Trophoblast cell (in vitro differentiated cells and primary cell): ENCODE measurements at regions not wholly inside any gene's neighbourhood (a gene's known extent, or its start where the extent isn't known, plus 50 kb on each side); places are given as distances from the start of the nearest gene placed in this dataset.

Experiments
- DNase-seq, 2 donors: peaks; one replicate each; pipeline ENCODE4 v3.0.0-alpha.2; 2016
- H2AFZ ChIP-seq: 2 replicates; pipeline ENCODE4 v1.6.1; 2013; ENCODE audit warnings: low read length, moderate library complexity, mild to moderate bottlenecking; ENCODE audit not compliant: insufficient read depth, poor library complexity
- H2AK5ac ChIP-seq: 2 replicates; pipeline ENCODE4 v1.6.1; 2013; ENCODE audit warnings: mild to moderate bottlenecking, low read length
- H2BK120ac ChIP-seq: 2 replicates; pipeline ENCODE4 v1.6.1; 2013; ENCODE audit warnings: low read length, mild to moderate bottlenecking, moderate library complexity; ENCODE audit not compliant: insufficient read depth, poor library complexity
- H2BK12ac ChIP-seq: 2 replicates; pipeline ENCODE4 v1.6.1; 2013; ENCODE audit warnings: mild to moderate bottlenecking, low read length, moderate library complexity
- H2BK5ac ChIP-seq: 2 replicates; pipeline ENCODE4 v1.6.1; 2013; ENCODE audit warnings: low read length, low read depth, moderate library complexity, mild to moderate bottlenecking; ENCODE audit not compliant: poor library complexity
- H3K14ac ChIP-seq: 2 replicates; pipeline ENCODE4 v1.6.1; 2013; ENCODE audit warnings: mild to moderate bottlenecking, low read length
- H3K18ac ChIP-seq: 2 replicates; pipeline ENCODE4 v1.6.1; 2013; ENCODE audit warnings: mild to moderate bottlenecking, low read length
- H3K23ac ChIP-seq: 2 replicates; pipeline ENCODE4 v1.6.1; 2013; ENCODE audit warnings: low read length
- H3K27ac ChIP-seq: 2 replicates; pipeline ENCODE4 v1.5.1; 2013; ENCODE audit warnings: low read depth, mild to moderate bottlenecking, inconsistent platforms, low read length, moderate library complexity
- H3K27me3 ChIP-seq: 2 replicates; pipeline ENCODE4 v1.6.1; 2013; ENCODE audit warnings: inconsistent platforms, mild to moderate bottlenecking, low read length, moderate library complexity; ENCODE audit not compliant: insufficient read depth
- H3K36me3 ChIP-seq, 2 experiments: 1 replicate in 1 of 2; 2 replicates in 1 of 2; pipeline ENCODE4 v1.6.1; 2013; ENCODE audit warnings: low read length in 2 of 2, mild to moderate bottlenecking in 2 of 2, moderate library complexity in 1 of 2; ENCODE audit not compliant: insufficient read depth in 2 of 2, control insufficient read depth in 1 of 2
- H3K4ac ChIP-seq: 2 replicates; pipeline ENCODE4 v1.6.1; 2013; ENCODE audit warnings: low read depth, mild to moderate bottlenecking, low read length, moderate library complexity
- H3K4me1 ChIP-seq, 2 experiments: 1 replicate in 1 of 2; 2 replicates in 1 of 2; pipeline ENCODE4 v1.6.1; 2013; ENCODE audit warnings: low read length in 2 of 2, mild to moderate bottlenecking in 2 of 2, moderate library complexity in 1 of 2; ENCODE audit not compliant: insufficient read depth in 2 of 2, control insufficient read depth in 1 of 2
- H3K4me2 ChIP-seq: 2 replicates; pipeline ENCODE4 v1.6.1; 2013; ENCODE audit warnings: inconsistent platforms, mild to moderate bottlenecking, low read length, moderate library complexity
- H3K4me3 ChIP-seq: 2 replicates; pipeline ENCODE4 v1.5.1; 2013; ENCODE audit warnings: mild to moderate bottlenecking, low read depth, low read length, inconsistent platforms
- H3K79me1 ChIP-seq: one replicate; pipeline ENCODE4 v1.6.1; 2013; ENCODE audit warnings: low read length
- H3K79me2 ChIP-seq: 2 replicates; pipeline ENCODE4 v1.6.1; 2013; ENCODE audit warnings: low read length, mild to moderate bottlenecking; ENCODE audit not compliant: control insufficient read depth, insufficient read depth, poor library complexity
- H3K9ac ChIP-seq: 2 replicates; pipeline ENCODE4 v1.6.1; 2013; ENCODE audit warnings: mild to moderate bottlenecking, low read length
- H3K9me3 ChIP-seq: 2 replicates; pipeline ENCODE4 v1.6.1; 2013; ENCODE audit warnings: low read depth, mild to moderate bottlenecking, control low read depth, inconsistent platforms, low read length; ENCODE audit not compliant: insufficient read depth
- H4K12ac ChIP-seq: 2 replicates; pipeline ENCODE4 v1.6.1; 2013; ENCODE audit warnings: low read depth, mild to moderate bottlenecking, low read length, moderate library complexity
- H4K8ac ChIP-seq: 2 replicates; pipeline ENCODE4 v1.6.1; 2013; ENCODE audit warnings: low read depth, mild to moderate bottlenecking, low read length, moderate library complexity
- H4K91ac ChIP-seq: one replicate; pipeline ENCODE4 v1.6.1; 2013; ENCODE audit warnings: low read depth, mild to moderate bottlenecking, low read length, moderate library complexity
- WGBS: extraction: QIAGEN DNeasy Blood & Tissue Kit; methylation state at CpG from one replicate; pipeline ENCODE4 v1.1.7; 2013; ENCODE audit warnings: missing lambda C conversion rate; ENCODE audit not compliant: insufficient read length, insufficient coverage; ENCODE audit errors: extremely low coverage; 5-methylcytosine and 5-hydroxymethylcytosine counted together

DNA sequence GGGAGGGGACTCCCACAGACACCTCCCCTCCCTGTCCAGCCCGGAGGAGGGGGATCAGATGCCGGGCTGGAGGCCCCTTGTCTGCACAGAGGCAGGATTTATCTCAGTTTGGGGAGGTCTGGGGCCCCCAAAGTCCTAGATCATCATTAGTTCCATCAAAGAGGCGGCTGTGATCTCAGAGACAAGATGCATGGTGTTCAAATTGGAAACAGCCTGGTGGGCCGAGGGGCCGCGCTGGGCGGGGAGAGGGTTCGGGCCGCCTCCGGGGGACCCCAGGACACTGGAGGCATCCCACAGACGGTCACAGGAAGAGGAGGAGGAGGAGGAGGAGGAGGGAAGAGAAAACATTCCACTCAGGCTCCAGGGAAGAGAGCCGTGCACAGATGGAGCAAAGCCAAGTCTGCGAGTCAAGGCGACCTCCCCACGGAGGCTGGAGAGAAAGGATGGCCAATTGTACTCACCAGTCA lies 69.5 kb upstream of the CUX1 start:
- Histone ChIP-seq H3K23ac (no peak overlapping the region), H2AFZ (no peak overlapping the region), H3K79me2 (no peaks in the 10 kb centered on the region), H3K9ac (no peak overlapping the region), H3K18ac (no peak overlapping the region), H2BK5ac (no peak overlapping the region), H3K27me3 (no peaks in the 10 kb centered on the region), H3K14ac (no peak overlapping the region), H2BK120ac (no peak overlapping the region), H3K4me2 (no peak overlapping the region), H3K9me3 (no peaks in the 10 kb centered on the region), H3K36me3 (no peaks in the 10 kb centered on the region), H4K91ac (no peak overlapping the region), H3K4me1 (peaks cover 3 to 6% of the 10 kb centered on the region in 2 experiments), H3K4ac (no peak overlapping the region), H2AK5ac (no peak overlapping the region), H3K27ac (no peak overlapping the region), H3K4me3 (no peak overlapping the region), H4K12ac (no peak overlapping the region), H4K8ac (no peak overlapping the region), H3K79me1 (no peaks in the 10 kb centered on the region), H2BK12ac (no peak overlapping the region)
- WGBS = no CpG with 5 or more reads among the region's 15 CpGs
- DNase-seq = no peak

DNA sequence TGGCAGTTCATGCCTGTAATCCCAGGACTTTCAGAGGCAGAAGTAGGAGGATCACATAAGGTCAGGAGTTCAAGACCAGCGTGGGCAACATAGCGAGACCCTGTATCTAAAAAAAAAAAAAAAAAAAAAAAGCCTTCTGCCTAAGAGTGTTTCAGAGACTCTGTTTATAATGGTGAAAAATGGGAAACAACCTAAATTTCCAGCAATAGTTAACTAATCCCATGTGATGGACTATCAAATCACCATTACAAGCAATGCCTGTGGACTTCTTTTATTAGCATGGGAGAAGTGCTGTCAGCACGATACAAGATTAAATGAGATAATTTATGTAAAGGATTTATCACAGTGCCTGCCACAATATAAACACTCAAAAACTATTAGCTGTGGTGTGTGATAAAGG lies 67.5 kb upstream of the CUX1 start:
- no CpG with 5 or more reads among the region's 3 CpGs for WGBS
- H3K9me3 ChIP-seq = no peaks in the 10 kb centered on the region
- no peaks in the 10 kb centered on the region for H3K79me2 ChIP-seq
- no peaks in the 10 kb centered on the region for H3K27me3 ChIP-seq
- H4K8ac ChIP-seq = no peak overlapping the region
- H3K4me3 ChIP-seq = no peak overlapping the region
- no peak overlapping the region for H3K23ac ChIP-seq
- no peak overlapping the region for H3K4ac ChIP-seq
- H3K4me2 ChIP-seq = no peak overlapping the region
- no peak overlapping the region for H2BK12ac ChIP-seq
- H3K4me1 ChIP-seq = no peaks in the 10 kb centered on the region
- no peak overlapping the region for H2AFZ ChIP-seq
- no peak overlapping the region for H2BK5ac ChIP-seq
- H3K36me3 ChIP-seq = no peaks in the 10 kb centered on the region
- H3K27ac ChIP-seq = no peak overlapping the region
- H3K79me1 ChIP-seq = no peaks in the 10 kb centered on the region
- H4K12ac ChIP-seq = no peak overlapping the region
- no peak overlapping the region for H2AK5ac ChIP-seq
- H3K14ac ChIP-seq = no peak overlapping the region
- DNase-seq = no peak
- no peak overlapping the region for H2BK120ac ChIP-seq
- no peak overlapping the region for H3K18ac ChIP-seq
- H3K9ac ChIP-seq = no peak overlapping the region
- no peak overlapping the region for H4K91ac ChIP-seq

DNA sequence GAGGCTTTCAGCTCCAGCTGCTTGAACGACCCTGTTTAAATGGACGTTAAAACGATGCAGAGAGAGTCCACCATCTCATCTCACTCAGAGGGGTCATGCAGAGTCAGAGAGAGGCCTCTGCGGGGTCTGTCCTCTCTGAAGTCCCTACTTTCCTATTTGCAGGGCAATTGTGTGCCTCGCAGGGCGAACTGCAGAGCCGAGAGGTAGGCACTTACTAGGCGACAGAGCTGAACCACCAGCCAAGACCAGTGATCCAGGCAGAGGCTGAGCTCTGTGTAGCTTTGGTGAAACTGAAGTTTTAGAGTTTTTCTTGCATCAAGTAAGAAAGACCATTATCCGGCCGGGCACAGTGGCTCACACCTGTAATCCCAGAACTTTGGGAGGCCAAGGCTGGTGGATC lies 64.1 kb upstream of the CUX1 start:
- Histone ChIP-seq H3K9ac (no peak overlapping the region), H3K79me1 (no peaks in the 10 kb centered on the region), H3K27ac (no peak overlapping the region), H3K36me3 (no peaks in the 10 kb centered on the region), H3K14ac (no peak overlapping the region), H3K4me3 (no peak overlapping the region), H4K91ac (no peak overlapping the region), H4K8ac (no peak overlapping the region), H3K18ac (no peak overlapping the region), H2BK120ac (no peak overlapping the region), H3K4me1 (no peaks in the 10 kb centered on the region), H3K4me2 (no peak overlapping the region), H3K27me3 (no peaks in the 10 kb centered on the region), H2AFZ (no peak overlapping the region), H2AK5ac (no peak overlapping the region), H3K79me2 (no peaks in the 10 kb centered on the region), H4K12ac (no peak overlapping the region), H3K23ac (no peak overlapping the region), H2BK12ac (no peak overlapping the region), H3K9me3 (no peaks in the 10 kb centered on the region), H3K4ac (no peak overlapping the region), H2BK5ac (no peak overlapping the region)
- DNase-seq = no peak
- no CpG with 5 or more reads among the region's 10 CpGs for WGBS

DNA sequence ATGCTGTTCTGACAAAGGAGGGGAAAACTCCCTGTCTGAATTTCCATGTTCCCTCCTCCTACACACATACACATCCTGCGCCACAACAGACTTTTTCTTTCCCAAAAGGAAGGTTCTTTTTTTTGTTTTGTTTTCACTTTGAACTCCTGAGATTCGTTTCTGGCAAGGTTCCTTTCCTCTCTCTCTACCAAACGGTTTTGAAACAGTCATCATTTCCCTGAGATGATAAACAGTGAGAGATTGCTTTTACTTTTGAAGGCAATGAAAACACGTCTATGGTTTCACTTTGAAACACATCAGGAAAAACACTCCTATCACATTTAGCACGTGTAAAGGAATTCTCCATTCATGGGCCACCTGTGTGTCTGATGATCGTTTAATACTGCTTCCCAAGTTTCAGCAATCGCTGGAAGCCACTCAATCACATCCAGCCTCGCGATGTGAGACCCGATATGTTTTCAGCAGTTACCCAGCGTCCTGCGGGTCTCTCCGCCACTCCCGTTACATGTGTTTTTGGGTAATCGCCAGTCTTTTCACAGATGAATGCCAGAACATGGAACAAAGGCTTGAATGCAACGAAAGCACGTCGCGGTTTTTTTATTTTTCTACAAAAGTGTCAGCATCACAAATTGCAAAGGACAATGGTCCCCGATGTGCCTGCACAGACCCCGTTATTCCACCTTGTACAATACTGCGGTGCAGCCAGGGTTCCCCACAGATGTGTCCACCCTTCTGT lies 62.8 kb upstream of the CUX1 start:
- DNase-seq = peak in 1 of 2 donors; percentile 9
- H3K36me3 ChIP-seq = no peaks in the 10 kb centered on the region
- H3K79me2 ChIP-seq = no peaks in the 10 kb centered on the region
- H3K9me3 ChIP-seq = no peaks in the 10 kb centered on the region
- no peak overlapping the region for H3K18ac ChIP-seq
- no peak overlapping the region for H3K23ac ChIP-seq
- no peak overlapping the region for H2BK5ac ChIP-seq
- H2AK5ac ChIP-seq = no peak overlapping the region
- no peak overlapping the region for H3K27ac ChIP-seq
- no peak overlapping the region for H3K14ac ChIP-seq
- no peak overlapping the region for H3K4me3 ChIP-seq
- no CpG with 5 or more reads among the region's 22 CpGs for WGBS
- H3K9ac ChIP-seq = no peak overlapping the region
- no peak overlapping the region for H4K91ac ChIP-seq
- H3K4me2 ChIP-seq = no peak overlapping the region
- H4K12ac ChIP-seq = no peak overlapping the region
- H3K4me1 ChIP-seq = no peaks in the 10 kb centered on the region
- no peak overlapping the region for H2AFZ ChIP-seq
- H4K8ac ChIP-seq = no peak overlapping the region
- no peaks in the 10 kb centered on the region for H3K79me1 ChIP-seq
- no peak overlapping the region for H2BK120ac ChIP-seq
- no peak overlapping the region for H2BK12ac ChIP-seq
- no peaks in the 10 kb centered on the region for H3K27me3 ChIP-seq
- no peak overlapping the region for H3K4ac ChIP-seq
